ENCODE measurements at regions not wholly inside any gene's neighbourhood (a gene's known extent, or its start where the extent isn't known, plus 50 kb on each side); places are given as distances from the start of the nearest gene placed in this dataset.

- DNase-seq (ENCODE audit: extremely low read depth, insufficient read length) = no peak
- no peaks in the 10 kb centered on the region for H3K27me3 ChIP-seq (replicated peaks; ENCODE audit: control insufficient read depth, insufficient read depth, low read length)
- TF ChIP-seq, protein P1, sequence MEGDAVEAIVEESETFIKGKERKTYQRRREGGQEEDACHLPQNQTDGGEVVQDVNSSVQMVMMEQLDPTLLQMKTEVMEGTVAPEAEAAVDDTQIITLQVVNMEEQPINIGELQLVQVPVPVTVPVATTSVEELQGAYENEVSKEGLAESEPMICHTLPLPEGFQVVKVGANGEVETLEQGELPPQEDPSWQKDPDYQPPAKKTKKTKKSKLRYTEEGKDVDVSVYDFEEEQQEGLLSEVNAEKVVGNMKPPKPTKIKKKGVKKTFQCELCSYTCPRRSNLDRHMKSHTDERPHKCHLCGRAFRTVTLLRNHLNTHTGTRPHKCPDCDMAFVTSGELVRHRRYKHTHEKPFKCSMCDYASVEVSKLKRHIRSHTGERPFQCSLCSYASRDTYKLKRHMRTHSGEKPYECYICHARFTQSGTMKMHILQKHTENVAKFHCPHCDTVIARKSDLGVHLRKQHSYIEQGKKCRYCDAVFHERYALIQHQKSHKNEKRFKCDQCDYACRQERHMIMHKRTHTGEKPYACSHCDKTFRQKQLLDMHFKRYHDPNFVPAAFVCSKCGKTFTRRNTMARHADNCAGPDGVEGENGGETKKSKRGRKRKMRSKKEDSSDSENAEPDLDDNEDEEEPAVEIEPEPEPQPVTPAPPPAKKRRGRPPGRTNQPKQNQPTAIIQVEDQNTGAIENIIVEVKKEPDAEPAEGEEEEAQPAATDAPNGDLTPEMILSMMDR (IDR thresholded peaks at IDR 0.05; ENCODE audit: insufficient read depth, low read length, poor library complexity, severe bottlenecking) = no peak
- H3K36me3 ChIP-seq (ENCODE audit: control insufficient read depth, insufficient read depth, low read length) = no peaks in the 10 kb centered on the region
- no peak overlapping the region for H3K4me3 ChIP-seq (replicated peaks; ENCODE audit: low read depth, low read length)
Measured at GRCh38 chr19:29445246-29445645, 80.5 kb upstream of the VSTM2B start.

- no peak overlapping the region for H3K4me3 ChIP-seq (replicated peaks; ENCODE audit: low read depth, low read length)
- no peak for DNase-seq (ENCODE audit: extremely low read depth, insufficient read length)
- TF ChIP-seq, protein P1 (IDR thresholded peaks at IDR 0.05; ENCODE audit: insufficient read depth, low read length, poor library complexity, severe bottlenecking) = no peak
- H3K27me3 ChIP-seq (replicated peaks; ENCODE audit: control insufficient read depth, insufficient read depth, low read length) = no peaks in the 10 kb centered on the region
- H3K36me3 ChIP-seq (ENCODE audit: control insufficient read depth, insufficient read depth, low read length) = no peaks in the 10 kb centered on the region
Measured at GRCh38 chr19:29446361-29446760, 79.4 kb upstream of the VSTM2B start.

DNA sequence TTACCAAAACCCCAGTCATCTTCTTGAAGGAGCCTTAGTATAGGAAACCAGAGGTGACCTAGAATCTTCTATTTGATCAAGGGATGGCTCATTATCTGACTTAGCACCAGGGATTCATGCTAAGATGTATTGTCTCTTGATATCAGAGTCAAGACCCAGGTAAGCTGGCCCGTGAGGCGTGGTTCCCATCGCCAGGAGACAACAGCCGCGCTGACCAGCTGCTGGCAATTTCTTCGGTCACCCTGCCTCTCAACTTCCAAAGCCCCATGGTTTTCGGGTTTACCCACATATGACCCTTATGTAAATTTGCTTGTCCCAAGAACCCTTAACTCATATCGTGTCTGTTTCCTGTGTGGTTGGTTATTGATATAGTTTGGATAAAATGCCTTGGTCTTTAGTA lies 77.7 kb upstream of the VSTM2B start:
- no peak for DNase-seq (ENCODE audit: extremely low read depth, insufficient read length)
- no peak overlapping the region for H3K4me3 ChIP-seq (replicated peaks; ENCODE audit: low read depth, low read length)
- TF ChIP-seq, protein P1 (IDR thresholded peaks at IDR 0.05; ENCODE audit: insufficient read depth, low read length, poor library complexity, severe bottlenecking) = no peak
- H3K27me3 ChIP-seq (replicated peaks; ENCODE audit: control insufficient read depth, insufficient read depth, low read length) = no peaks in the 10 kb centered on the region
- no peaks in the 10 kb centered on the region for H3K36me3 ChIP-seq (ENCODE audit: control insufficient read depth, insufficient read depth, low read length)

DNA sequence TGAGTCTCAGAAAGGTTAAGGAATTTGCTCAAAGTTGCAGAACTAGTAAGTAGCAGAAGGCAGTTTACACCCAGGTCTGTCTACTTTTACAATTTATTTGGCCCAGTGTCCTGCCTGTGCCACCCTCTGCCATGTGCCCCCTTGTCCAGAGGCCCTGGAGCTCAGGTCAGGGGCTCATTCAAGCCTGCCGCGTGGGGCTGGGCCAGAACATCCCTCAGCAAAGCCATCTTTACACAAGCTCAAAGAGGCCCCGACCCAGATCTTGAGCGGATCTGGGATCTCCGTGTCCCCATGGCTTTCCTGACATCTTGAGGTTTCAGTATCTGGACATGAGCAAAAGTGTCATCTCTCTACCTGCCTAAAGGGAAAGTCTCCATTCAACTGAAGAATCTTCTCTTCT lies 76.4 kb upstream of the VSTM2B start:
- no peak overlapping the region for H3K4me3 ChIP-seq (replicated peaks; ENCODE audit: low read depth, low read length)
- TF ChIP-seq, protein P1 (IDR thresholded peaks at IDR 0.05; ENCODE audit: insufficient read depth, low read length, poor library complexity, severe bottlenecking) = no peak
- no peaks in the 10 kb centered on the region for H3K27me3 ChIP-seq (replicated peaks; ENCODE audit: control insufficient read depth, insufficient read depth, low read length)
- no peaks in the 10 kb centered on the region for H3K36me3 ChIP-seq (ENCODE audit: control insufficient read depth, insufficient read depth, low read length)
- no peak for DNase-seq (ENCODE audit: extremely low read depth, insufficient read length)

GRCh38 chr19:29450306-29450705 lies 75.5 kb upstream of the VSTM2B start:
- Histone ChIP-seq H3K4me3 (replicated peaks; ENCODE audit: low read depth, low read length) (no peak overlapping the region), H3K36me3 (ENCODE audit: control insufficient read depth, insufficient read depth, low read length) (no peaks in the 10 kb centered on the region), H3K27me3 (replicated peaks; ENCODE audit: control insufficient read depth, insufficient read depth, low read length) (no peaks in the 10 kb centered on the region)
- no peak for DNase-seq (ENCODE audit: extremely low read depth, insufficient read length)
- TF ChIP-seq, protein P1 (IDR thresholded peaks at IDR 0.05; ENCODE audit: insufficient read depth, low read length, poor library complexity, severe bottlenecking) = no peak

DNA sequence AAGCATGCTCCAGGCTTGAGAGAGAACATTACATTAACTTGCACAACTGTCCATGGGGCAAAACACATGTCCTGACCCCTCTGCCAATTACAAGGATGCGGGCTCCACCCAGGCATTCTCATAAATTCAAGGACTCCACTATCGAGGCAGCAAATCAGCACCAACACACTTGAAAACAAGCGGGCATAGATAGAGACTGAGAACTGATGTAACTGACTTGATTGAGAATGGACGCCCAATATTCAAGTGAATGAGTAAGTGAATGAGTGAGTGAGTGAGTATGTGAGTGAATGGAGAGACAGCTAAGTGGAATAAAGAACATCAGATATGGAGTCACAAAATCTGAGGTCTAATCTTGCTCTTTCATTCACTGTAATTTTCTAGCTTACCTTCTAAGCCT lies 75.0 kb upstream of the VSTM2B start:
- Histone ChIP-seq H3K27me3 (replicated peaks; ENCODE audit: control insufficient read depth, insufficient read depth, low read length) (no peaks in the 10 kb centered on the region), H3K36me3 (ENCODE audit: control insufficient read depth, insufficient read depth, low read length) (no peaks in the 10 kb centered on the region), H3K4me3 (replicated peaks; ENCODE audit: low read depth, low read length) (no peak overlapping the region)
- TF ChIP-seq, protein P1 (IDR thresholded peaks at IDR 0.05; ENCODE audit: insufficient read depth, low read length, poor library complexity, severe bottlenecking) = no peak
- DNase-seq (ENCODE audit: extremely low read depth, insufficient read length) = no peak
